H9 (cell line): ENCODE measurements at regions not wholly inside any gene's neighbourhood (a gene's known extent, or its start where the extent isn't known, plus 50 kb on each side); places are given as distances from the start of the nearest gene placed in this dataset.

Source experiments
- DNase-seq: peaks from one replicate; pipeline ENCODE4 v3.0.0-alpha.2; 2017
- H2AFZ ChIP-seq: one replicate; pipeline ENCODE4 v1.6.1; 2013; ENCODE audit warnings: mild to moderate bottlenecking, low read length, control low read depth, moderate library complexity
- H2AK5ac ChIP-seq: 2 replicates; pipeline ENCODE4 v1.6.1; 2013; ENCODE audit warnings: low read length, control low read depth, mixed read lengths; ENCODE audit not compliant: insufficient read length
- H2BK120ac ChIP-seq: one replicate; pipeline ENCODE4 v1.6.1; 2013; ENCODE audit warnings: low read depth, mild to moderate bottlenecking, low read length, control low read depth, inconsistent platforms; ENCODE audit not compliant: poor library complexity, severe bottlenecking
- H2BK12ac ChIP-seq: 2 replicates; pipeline ENCODE4 v1.6.1; 2013; ENCODE audit warnings: low read length, control low read depth, mixed read lengths, low read depth; ENCODE audit not compliant: insufficient read length
- H2BK15ac ChIP-seq: 2 replicates; pipeline ENCODE4 v1.6.1; 2013; ENCODE audit warnings: low read depth, low read length, control low read depth
- H2BK20ac ChIP-seq: one replicate; pipeline ENCODE4 v1.6.1; 2013; ENCODE audit warnings: low read depth, mild to moderate bottlenecking, low read length, control low read depth, inconsistent platforms; ENCODE audit not compliant: poor library complexity, severe bottlenecking
- H2BK5ac ChIP-seq: 2 replicates; pipeline ENCODE4 v1.6.1; 2013; ENCODE audit warnings: low read length, control low read depth, mixed read lengths; ENCODE audit not compliant: insufficient read length
- H3K14ac ChIP-seq: 2 replicates; pipeline ENCODE4 v1.6.1; 2013; ENCODE audit warnings: low read length, control low read depth; ENCODE audit not compliant: insufficient read depth
- H3K18ac ChIP-seq: 2 replicates; pipeline ENCODE4 v1.6.1; 2013; ENCODE audit warnings: low read depth, mild to moderate bottlenecking, mixed read lengths, low read length, control low read depth; ENCODE audit not compliant: insufficient read length
- H3K23ac ChIP-seq: 2 replicates; pipeline ENCODE4 v1.6.1; 2013; ENCODE audit warnings: low read length, control low read depth, mixed read lengths, low read depth; ENCODE audit not compliant: insufficient read length
- H3K23me2 ChIP-seq: 2 replicates; pipeline ENCODE4 v1.6.1; 2013; ENCODE audit warnings: low read depth, mild to moderate bottlenecking, mixed read lengths, low read length, control low read depth; ENCODE audit not compliant: insufficient read length, poor library complexity, severe bottlenecking
- H3K27ac ChIP-seq: 2 replicates; pipeline ENCODE4 v1.5.1; 2013; ENCODE audit warnings: low read length, control low read depth, mixed read lengths, low read depth; ENCODE audit not compliant: insufficient read length
- H3K27me3 ChIP-seq: 2 replicates; pipeline ENCODE4 v1.6.1; 2013; ENCODE audit warnings: low read length, control low read depth, inconsistent platforms; ENCODE audit not compliant: insufficient read depth
- H3K4ac ChIP-seq: 2 replicates; pipeline ENCODE4 v1.6.1; 2013; ENCODE audit warnings: low read depth, mild to moderate bottlenecking, control low read depth, inconsistent platforms, low read length, moderate library complexity
- H3K4me1 ChIP-seq: 2 replicates; pipeline ENCODE4 v1.6.1; 2013; ENCODE audit warnings: low read length, control low read depth, inconsistent platforms; ENCODE audit not compliant: insufficient read depth
- H3K4me2 ChIP-seq: 2 replicates; pipeline ENCODE4 v1.6.1; 2013; ENCODE audit warnings: low read length, control low read depth, mixed read lengths; ENCODE audit not compliant: insufficient read length, insufficient read depth
- H3K56ac ChIP-seq: 2 replicates; pipeline ENCODE4 v1.6.1; 2013; ENCODE audit warnings: low read depth, mild to moderate bottlenecking, mixed read lengths, low read length, control low read depth; ENCODE audit not compliant: insufficient read length
- H3K79me1 ChIP-seq: 2 replicates; pipeline ENCODE4 v1.6.1; 2013; ENCODE audit warnings: low read depth, mild to moderate bottlenecking, moderate library complexity, low read length, control low read depth, inconsistent platforms; ENCODE audit not compliant: insufficient read depth, poor library complexity, severe bottlenecking
- H3K79me2 ChIP-seq: 2 replicates; pipeline ENCODE4 v1.6.1; 2013; ENCODE audit warnings: low read length, control low read depth, inconsistent platforms; ENCODE audit not compliant: insufficient read depth
- H3K9ac ChIP-seq: 2 replicates; pipeline ENCODE4 v1.6.1; 2013; ENCODE audit warnings: low read length, control low read depth, mixed read lengths; ENCODE audit not compliant: insufficient read length; ENCODE audit errors: extremely low read depth
- H3K9me3 ChIP-seq: one replicate; pipeline ENCODE4 v1.6.1; 2013; ENCODE audit warnings: low read depth, low read length, inconsistent platforms; ENCODE audit not compliant: control insufficient read depth
- H3T11ph ChIP-seq: one replicate; pipeline ENCODE4 v1.6.1; 2013; ENCODE audit warnings: mild to moderate bottlenecking, low read length, control low read depth, inconsistent platforms
- H4K20me1 ChIP-seq: one replicate; pipeline ENCODE4 v1.6.1; 2013; ENCODE audit not compliant: control insufficient read depth, insufficient read length, insufficient read depth
- H4K5ac ChIP-seq: 2 replicates; pipeline ENCODE4 v1.6.1; 2013; ENCODE audit warnings: low read depth, mild to moderate bottlenecking, mixed read lengths, low read length, control low read depth; ENCODE audit not compliant: insufficient read length
- H4K8ac ChIP-seq: replicated peaks from 2 replicates; pipeline ENCODE4 v1.6.1; 2013; ENCODE audit warnings: low read length, control low read depth, mixed read lengths, low read depth; ENCODE audit not compliant: insufficient read length
- H4K91ac ChIP-seq: 2 replicates; pipeline ENCODE4 v1.6.1; 2013; ENCODE audit warnings: low read depth, mild to moderate bottlenecking, moderate library complexity, mixed read lengths, low read length, control low read depth; ENCODE audit not compliant: insufficient read length
- H3K27ac Mint-ChIP-seq, 3 experiments: 2 replicates in 2 of 3; 3 replicates in 1 of 3; pipeline ENCODE4 v1.8.0; 2020 to 2021; ENCODE audit warnings: mixed read lengths in 3 of 3, mild to moderate bottlenecking in 1 of 3, moderate library complexity in 1 of 3
- H3K27me3 Mint-ChIP-seq: 2 replicates; pipeline ENCODE4 v1.8.0; 2021; ENCODE audit warnings: low read depth, mild to moderate bottlenecking, moderate library complexity, mixed read lengths
- H3K36me3 Mint-ChIP-seq, 3 experiments: 2 replicates in 2 of 3; 3 replicates in 1 of 3; pipeline ENCODE4 v1.8.0; 2020 to 2021; ENCODE audit warnings: low read depth in 3 of 3, mixed read lengths in 3 of 3; ENCODE audit not compliant: insufficient read depth in 1 of 3
- H3K4me1 Mint-ChIP-seq, 2 experiments: 2 replicates each; pipeline ENCODE4 v1.8.0; 2020; ENCODE audit warnings: mixed read lengths in 2 of 2
- H3K4me3 Mint-ChIP-seq, 2 experiments: 2 replicates in 1 of 2; 3 replicates in 1 of 2; pipeline ENCODE4 v1.8.0; 2020 to 2021; ENCODE audit warnings: mild to moderate bottlenecking in 2 of 2, mixed read lengths in 2 of 2, moderate library complexity in 1 of 2
- H3K9me3 Mint-ChIP-seq, 2 experiments: 2 replicates in 1 of 2; 3 replicates in 1 of 2; pipeline ENCODE4 v1.8.0; 2020; ENCODE audit warnings: mild to moderate bottlenecking in 2 of 2, mixed read lengths in 2 of 2, moderate library complexity in 1 of 2
- CTCF ChIP-seq: fragments of 200-600 bp; sonication (generic); conservative IDR thresholded peaks from 3 replicates; pipeline ENCODE4 v1.8.0; 2021; ENCODE audit warnings: antibody characterized with exemption, mild to moderate bottlenecking
- WGBS: extraction: QIAGEN DNeasy Blood & Tissue Kit; methylation state at CpG from one replicate; pipeline ENCODE4 v1.1.7; 2013; ENCODE audit warnings: missing lambda C conversion rate, low lambda C conversion rate, mixed read lengths; ENCODE audit not compliant: insufficient read length; ENCODE audit errors: extremely low coverage; 5-methylcytosine and 5-hydroxymethylcytosine counted together

GRCh38 chr4:127560755-127561154 is 72.0 kb upstream of the INTU start:
- H3K4me3 Mint-ChIP-seq = no peak overlapping the region

More at GRCh38 chr4:127560755-127561154, 72.0 kb upstream of the INTU start:
- no peaks in the 10 kb centered on the region for H3K23me2 ChIP-seq
- H4K20me1 ChIP-seq = no peaks in the 10 kb centered on the region
- no peak overlapping the region for H2BK15ac ChIP-seq
- H3K56ac ChIP-seq = no peak overlapping the region
- H3K27me3 ChIP-seq = no peaks in the 10 kb centered on the region
- H3K27ac ChIP-seq = no peak overlapping the region
- H3K27me3 Mint-ChIP-seq = no peaks in the 10 kb centered on the region
- no peak for DNase-seq
- no CpG with 5 or more reads among the region's 3 CpGs for WGBS
- no peak overlapping the region for H2BK5ac ChIP-seq
- H3K9ac ChIP-seq = no peak overlapping the region
- no peak overlapping the region for H4K5ac ChIP-seq
- H3K9me3 Mint-ChIP-seq = no peaks in the 10 kb centered on the region
- no peak for TF ChIP-seq CTCF
- H3K4me1 Mint-ChIP-seq = no peaks in the 10 kb centered on the region
- H2BK12ac ChIP-seq = no peak overlapping the region
- H4K8ac ChIP-seq = no peak overlapping the region
- no peaks in the 10 kb centered on the region for H3K79me2 ChIP-seq
- no peak overlapping the region for H2AK5ac ChIP-seq
- H3K18ac ChIP-seq = no peak overlapping the region
- no peak overlapping the region for H3K23ac ChIP-seq
- H3K4ac ChIP-seq = no peak overlapping the region
- no peak overlapping the region for H3T11ph ChIP-seq
- no peak overlapping the region for H3K14ac ChIP-seq
- no peak overlapping the region for H3K27ac Mint-ChIP-seq
- H4K91ac ChIP-seq = no peak overlapping the region
- no peak overlapping the region for H2BK20ac ChIP-seq
- H3K4me1 ChIP-seq = no peaks in the 10 kb centered on the region
- no peak overlapping the region for H3K4me2 ChIP-seq
- H3K36me3 Mint-ChIP-seq = no peaks in the 10 kb centered on the region
- H3K9me3 ChIP-seq = no peaks in the 10 kb centered on the region
- H3K79me1 ChIP-seq = no peaks in the 10 kb centered on the region
- no peak overlapping the region for H2BK120ac ChIP-seq
- no peak overlapping the region for H2AFZ ChIP-seq
